NB4 (cell line): ENCODE measurements at regions not wholly inside any gene's neighbourhood (a gene's known extent, or its start where the extent isn't known, plus 50 kb on each side); places are given as distances from the start of the nearest gene placed in this dataset.

ENCODE experiments used
- CTCF ChIP-seq: IDR thresholded peaks from one replicate; pipeline ENCODE4 v1.5.1; 2012; ENCODE audit warnings: low read depth, low read length
- MAX ChIP-seq: IDR thresholded peaks from 2 replicates; pipeline ENCODE4 v1.6.1; 2011; ENCODE audit warnings: low read depth, low read length
- POLR2A ChIP-seq: IDR thresholded peaks from 2 replicates; pipeline ENCODE4 v1.6.1; 2011; ENCODE audit warnings: mild to moderate bottlenecking; ENCODE audit not compliant: insufficient read length; ENCODE audit errors: extremely low read depth

GRCh38 chr4:181465826-181466225, 777.4 kb upstream of the TENM3 start:
- TF ChIP-seq POLR2A (no peak), CTCF (no peak), MAX (no peak)
